Stimulated activated memory B cell treated with anti-CD40 and anti-IgM and Interleukin-4, amounts not matched to agents 10 μg/mL and 1 μg/mL and 100 μg/mL, for 72 hours (primary cell): ENCODE measurements at regions not wholly inside any gene's neighbourhood (a gene's known extent, or its start where the extent isn't known, plus 50 kb on each side); places are given as distances from the start of the nearest gene placed in this dataset.
"Not testable (repeated sequence)": the region's sequence is repeated elsewhere in the genome, so short reads cannot be mapped to it uniquely, and the experiment has no call there.

Experiments
- ATAC-seq: fragments of 150-1000 bp; cut with Tn5 transposase; 2 replicates; pipeline ENCODE4 v1.10.0; 2021
- H3K27ac Mint-ChIP-seq: one replicate; pipeline ENCODE4 v1.8.0; 2022; ENCODE audit warnings: mild to moderate bottlenecking, mixed read lengths
- H3K27me3 Mint-ChIP-seq: one replicate; pipeline ENCODE4 v1.8.0; 2022; ENCODE audit warnings: mixed read lengths
- H3K36me3 Mint-ChIP-seq: one replicate; pipeline ENCODE4 v1.8.0; 2022; ENCODE audit warnings: mixed read lengths
- H3K4me1 Mint-ChIP-seq: one replicate; pipeline ENCODE4 v1.8.0; 2022; ENCODE audit warnings: mixed read lengths
- H3K4me3 Mint-ChIP-seq: one replicate; pipeline ENCODE4 v1.8.0; 2022; ENCODE audit warnings: mild to moderate bottlenecking, moderate library complexity, mixed read lengths
- H3K9me3 Mint-ChIP-seq: one replicate; pipeline ENCODE4 v1.8.0; 2022; ENCODE audit warnings: mixed read lengths

GRCh38 chr9:85792057-85792456 lies 50.3 kb upstream of the AGTPBP1 start:
- not testable (repeated sequence) for ATAC-seq, H3K9me3 Mint-ChIP-seq, H3K27me3 Mint-ChIP-seq, H3K36me3 Mint-ChIP-seq, H3K27ac Mint-ChIP-seq, H3K4me1 Mint-ChIP-seq, H3K4me3 Mint-ChIP-seq

GRCh38 chr9:85802978-85803695 lies 61.4 kb upstream of the AGTPBP1 start:
- H3K36me3 Mint-ChIP-seq, H3K27ac Mint-ChIP-seq, H3K4me3 Mint-ChIP-seq, ATAC-seq, H3K9me3 Mint-ChIP-seq, H3K27me3 Mint-ChIP-seq: not testable (repeated sequence)
- H3K4me1 Mint-ChIP-seq = peaks cover 13% of the 10 kb centered on the region

GRCh38 chr9:85804847-85805133 lies 63.0 kb upstream of the AGTPBP1 start:
- Mint-ChIP-seq H3K4me3 (peak overlapping the region; percentile 79), H3K4me1 (peaks cover 13% of the 10 kb centered on the region)
- H3K9me3 Mint-ChIP-seq, H3K27ac Mint-ChIP-seq, ATAC-seq, H3K36me3 Mint-ChIP-seq, H3K27me3 Mint-ChIP-seq: not testable (repeated sequence)

- peaks cover 15% of the 10 kb centered on the region for H3K4me1 Mint-ChIP-seq
- peaks cover 11% of the 10 kb centered on the region for H3K36me3 Mint-ChIP-seq
- H3K27ac Mint-ChIP-seq = peak overlapping the region; percentile 69
- peak; percentile 91 for ATAC-seq
- H3K9me3 Mint-ChIP-seq, H3K27me3 Mint-ChIP-seq: not testable (repeated sequence)
- peak overlapping the region; percentile 79 for H3K4me3 Mint-ChIP-seq
Observed at GRCh38 chr9:85805134-85806005, 63.6 kb upstream of the AGTPBP1 start.

GRCh38 chr9:85808329-85808728 lies 66.6 kb upstream of the AGTPBP1 start:
- not testable (repeated sequence) for H3K4me3 Mint-ChIP-seq, ATAC-seq, H3K27me3 Mint-ChIP-seq, H3K27ac Mint-ChIP-seq, H3K9me3 Mint-ChIP-seq
- Mint-ChIP-seq H3K36me3 (peaks cover 14% of the 10 kb centered on the region), H3K4me1 (peaks cover 19% of the 10 kb centered on the region)

- ATAC-seq, H3K9me3 Mint-ChIP-seq, H3K27me3 Mint-ChIP-seq, H3K36me3 Mint-ChIP-seq, H3K4me3 Mint-ChIP-seq, H3K4me1 Mint-ChIP-seq, H3K27ac Mint-ChIP-seq: not testable (repeated sequence)
Observed at GRCh38 chr9:85813388-85813787, 71.6 kb upstream of the AGTPBP1 start.

- H3K27me3 Mint-ChIP-seq, ATAC-seq, H3K27ac Mint-ChIP-seq, H3K36me3 Mint-ChIP-seq, H3K4me1 Mint-ChIP-seq, H3K4me3 Mint-ChIP-seq, H3K9me3 Mint-ChIP-seq: not testable (repeated sequence)
Observed at GRCh38 chr9:85814800-85815199, 73.0 kb upstream of the AGTPBP1 start.

GRCh38 chr9:85818971-85819370 lies 77.2 kb upstream of the AGTPBP1 start:
- ATAC-seq, H3K27ac Mint-ChIP-seq, H3K27me3 Mint-ChIP-seq, H3K9me3 Mint-ChIP-seq, H3K4me1 Mint-ChIP-seq, H3K4me3 Mint-ChIP-seq: not testable (repeated sequence)
- H3K36me3 Mint-ChIP-seq = peaks cover 14% of the 10 kb centered on the region

- not testable (repeated sequence) for H3K27ac Mint-ChIP-seq
Observed at GRCh38 chr9:85820598-85820997, 78.8 kb upstream of the AGTPBP1 start.

GRCh38 chr9:85824949-85825348 lies 83.2 kb upstream of the AGTPBP1 start:
- H3K9me3 Mint-ChIP-seq, H3K27me3 Mint-ChIP-seq, ATAC-seq, H3K4me3 Mint-ChIP-seq, H3K27ac Mint-ChIP-seq, H3K4me1 Mint-ChIP-seq: not testable (repeated sequence)
- H3K36me3 Mint-ChIP-seq = peaks cover 16% of the 10 kb centered on the region

More at GRCh38 chr9:85820598-85820997, 78.8 kb upstream of the AGTPBP1 start:
- not testable (repeated sequence) for H3K4me1 Mint-ChIP-seq, ATAC-seq, H3K4me3 Mint-ChIP-seq, H3K27me3 Mint-ChIP-seq, H3K9me3 Mint-ChIP-seq
- peaks cover 14% of the 10 kb centered on the region for H3K36me3 Mint-ChIP-seq

GRCh38 chr9:85834591-85834990 lies 92.8 kb upstream of the AGTPBP1 start:
- not testable (repeated sequence) for H3K4me3 Mint-ChIP-seq, ATAC-seq, H3K4me1 Mint-ChIP-seq, H3K27me3 Mint-ChIP-seq, H3K9me3 Mint-ChIP-seq, H3K27ac Mint-ChIP-seq
- peaks cover 16% of the 10 kb centered on the region for H3K36me3 Mint-ChIP-seq

- ATAC-seq, H3K4me1 Mint-ChIP-seq, H3K27me3 Mint-ChIP-seq, H3K9me3 Mint-ChIP-seq, H3K4me3 Mint-ChIP-seq, H3K27ac Mint-ChIP-seq: not testable (repeated sequence)
- peaks cover 13% of the 10 kb centered on the region for H3K36me3 Mint-ChIP-seq
Observed at GRCh38 chr9:85843949-85844348, 97.0 kb upstream of the NAA35 start.

- not testable (repeated sequence) for ATAC-seq, H3K9me3 Mint-ChIP-seq, H3K4me3 Mint-ChIP-seq, H3K27ac Mint-ChIP-seq, H3K27me3 Mint-ChIP-seq, H3K4me1 Mint-ChIP-seq
- peaks cover 16% of the 10 kb centered on the region for H3K36me3 Mint-ChIP-seq
Observed at GRCh38 chr9:85847782-85848181, 93.2 kb upstream of the NAA35 start.

- no peaks in the 10 kb centered on the region for H3K9me3 Mint-ChIP-seq
- no peak overlapping the region for H3K4me3 Mint-ChIP-seq
- no peaks in the 10 kb centered on the region for H3K27me3 Mint-ChIP-seq
- H3K36me3 Mint-ChIP-seq = peaks cover 40% of the 10 kb centered on the region
- no peaks in the 10 kb centered on the region for H3K4me1 Mint-ChIP-seq
- ATAC-seq = no peak
- H3K27ac Mint-ChIP-seq = no peak overlapping the region
Observed at GRCh38 chr9:85858056-85858750, 82.7 kb upstream of the NAA35 start.

- no peaks in the 10 kb centered on the region for H3K9me3 Mint-ChIP-seq
- H3K27ac Mint-ChIP-seq = no peak overlapping the region
- H3K4me3 Mint-ChIP-seq = no peak overlapping the region
- H3K4me1 Mint-ChIP-seq = no peaks in the 10 kb centered on the region
- H3K27me3 Mint-ChIP-seq = no peaks in the 10 kb centered on the region
- ATAC-seq = no peak
- peaks cover 40% of the 10 kb centered on the region for H3K36me3 Mint-ChIP-seq
Observed at GRCh38 chr9:85859765-85860164, 81.2 kb upstream of the NAA35 start.

- not testable (repeated sequence) for H3K9me3 Mint-ChIP-seq, H3K4me3 Mint-ChIP-seq, H3K27ac Mint-ChIP-seq, ATAC-seq, H3K27me3 Mint-ChIP-seq, H3K4me1 Mint-ChIP-seq
- H3K36me3 Mint-ChIP-seq = peaks cover 48% of the 10 kb centered on the region
Observed at GRCh38 chr9:85861882-85862281, 79.1 kb upstream of the NAA35 start.
